ENCODE measurements at regions not wholly inside any gene's neighbourhood (a gene's known extent, or its start where the extent isn't known, plus 50 kb on each side); places are given as distances from the start of the nearest gene placed in this dataset.

- no peak overlapping the region for H3K4me3 ChIP-seq (ENCODE audit: low read depth, low read length)
- no peak for DNase-seq (ENCODE audit: low read depth)
- no peak for TF ChIP-seq CTCF (IDR thresholded peaks at IDR 0.05; ENCODE audit: insufficient read depth, low read length)
Measured at GRCh38 chr16:52099382-52099781, 447.6 kb downstream of the TOX3 start.

GRCh38 chr16:52095471-52095870, 451.5 kb downstream of the TOX3 start:
- H3K4me3 ChIP-seq (ENCODE audit: low read depth, low read length), result no peak overlapping the region
- no peak for TF ChIP-seq CTCF (IDR thresholded peaks at IDR 0.05; ENCODE audit: insufficient read depth, low read length)
- DNase-seq (ENCODE audit: low read depth), result no peak

- TF ChIP-seq CTCF (IDR thresholded peaks at IDR 0.05; ENCODE audit: insufficient read depth, low read length), result no peak
- no peak overlapping the region for H3K4me3 ChIP-seq (ENCODE audit: low read depth, low read length)
- no peak for DNase-seq (ENCODE audit: low read depth)
Measured at GRCh38 chr16:52092126-52092525, 454.8 kb downstream of the TOX3 start.

- no peak for TF ChIP-seq CTCF (IDR thresholded peaks at IDR 0.05; ENCODE audit: insufficient read depth, low read length)
- no peak overlapping the region for H3K4me3 ChIP-seq (ENCODE audit: low read depth, low read length)
- no peak for DNase-seq (ENCODE audit: low read depth)
Measured at GRCh38 chr16:52090080-52090479, 456.9 kb downstream of the TOX3 start.

GRCh38 chr16:52089476-52089875, 457.5 kb downstream of the TOX3 start:
- TF ChIP-seq CTCF (IDR thresholded peaks at IDR 0.05; ENCODE audit: insufficient read depth, low read length), result no peak
- no peak for DNase-seq (ENCODE audit: low read depth)
- H3K4me3 ChIP-seq (ENCODE audit: low read depth, low read length), result no peak overlapping the region

- no peak overlapping the region for H3K4me3 ChIP-seq (ENCODE audit: low read depth, low read length)
- TF ChIP-seq CTCF (IDR thresholded peaks at IDR 0.05; ENCODE audit: insufficient read depth, low read length), result no peak
- no peak for DNase-seq (ENCODE audit: low read depth)
Measured at GRCh38 chr16:52086901-52087300, 460.0 kb downstream of the TOX3 start.

All from fibroblast of the aortic adventitia (primary cell).